CD14-positive monocyte (primary cell): ENCODE measurements at regions not wholly inside any gene's neighbourhood (a gene's known extent, or its start where the extent isn't known, plus 50 kb on each side); places are given as distances from the start of the nearest gene placed in this dataset.

Experiments used
- DNase-seq, 3 donors: peaks; one replicate each; pipeline ENCODE4 v3.0.0-alpha.2; 2011 to 2022
- H2AFZ ChIP-seq: 2 replicates; pipeline ENCODE4 v1.6.0; 2012; ENCODE audit warnings: mild to moderate bottlenecking, low read depth, low read length, inconsistent platforms; ENCODE audit not compliant: insufficient read depth, poor library complexity, severe bottlenecking
- H3K27ac ChIP-seq, 2 donors: 1 replicate in 1 of 2; 2 replicates in 1 of 2; pipeline ENCODE4 v1.5.1; 2012 to 2013; ENCODE audit warnings: low read length in 2 of 2, control low read depth in 1 of 2, inconsistent platforms in 1 of 2, low read depth in 1 of 2, mild to moderate bottlenecking in 1 of 2
- H3K27me3 ChIP-seq, 2 donors: one replicate each; pipeline versions ENCODE4 v1.6.0 to v1.6.1; 2011 to 2013; ENCODE audit warnings: low read length in 2 of 2; ENCODE audit not compliant: control insufficient read depth in 2 of 2, insufficient read depth in 2 of 2
- H3K36me3 ChIP-seq, 2 donors: replicated peaks in 1 of 2; 1 replicate in 1 of 2; 2 replicates in 1 of 2; pipeline versions ENCODE4 v1.5.1 to v1.6.1; 2012 to 2013; ENCODE audit warnings: low read length in 2 of 2, control low read depth in 1 of 2, inconsistent platforms in 1 of 2, mild to moderate bottlenecking in 1 of 2; ENCODE audit not compliant: insufficient read depth in 2 of 2, control insufficient read depth in 1 of 2
- H3K4me1 ChIP-seq, 2 donors: 1 replicate in 1 of 2; 2 replicates in 1 of 2; pipeline versions ENCODE4 v1.5.1 to v1.6.1; 2012 to 2013; ENCODE audit warnings: low read length in 2 of 2, control low read depth in 1 of 2, inconsistent platforms in 1 of 2, mild to moderate bottlenecking in 1 of 2, moderate library complexity in 1 of 2; ENCODE audit not compliant: insufficient read depth in 2 of 2, control insufficient read depth in 1 of 2
- H3K4me2 ChIP-seq: replicated peaks from 2 replicates; pipeline ENCODE3; 2012; ENCODE audit warnings: low read length, moderate library complexity, mild to moderate bottlenecking; ENCODE audit not compliant: poor library complexity, severe bottlenecking; ENCODE audit errors: extremely low read depth
- H3K4me3 ChIP-seq, 3 experiments: fragments of 200-600 bp in 1 of 3; sonication (generic) in 1 of 3; replicated peaks in 1 of 3; 1 replicate in 2 of 3; 2 replicates in 1 of 3; pipeline ENCODE4 v1.5.1; 2011 to 2013; ENCODE audit warnings: low read length in 3 of 3, mild to moderate bottlenecking in 3 of 3, control low read depth in 2 of 3, low read depth in 2 of 3, inconsistent platforms in 1 of 3, moderate library complexity in 1 of 3
- H3K79me2 ChIP-seq: 2 replicates; pipeline ENCODE4 v1.6.0; 2012; ENCODE audit warnings: mild to moderate bottlenecking, control low read depth, inconsistent platforms, low read length, moderate library complexity; ENCODE audit not compliant: insufficient read depth
- H3K9ac ChIP-seq: 2 replicates; pipeline ENCODE4 v1.6.0; 2017; ENCODE audit warnings: low read length, mild to moderate bottlenecking; ENCODE audit not compliant: insufficient read depth, poor library complexity, severe bottlenecking
- H3K9me3 ChIP-seq, 2 donors: replicated peaks in 1 of 2; 1 replicate in 1 of 2; 2 replicates in 1 of 2; pipeline versions ENCODE4 v1.5.1 to v1.6.1; 2012 to 2013; ENCODE audit warnings: low read length in 2 of 2, control low read depth in 1 of 2; ENCODE audit not compliant: control insufficient read depth in 1 of 2, insufficient read depth in 1 of 2
- H4K20me1 ChIP-seq: 2 replicates; pipeline ENCODE4 v1.6.0; 2012; ENCODE audit warnings: mild to moderate bottlenecking, low read length, control low read depth, moderate library complexity; ENCODE audit not compliant: insufficient read depth
- H3K27ac Mint-ChIP-seq, 7 donors: one replicate each; pipeline ENCODE4 v1.8.0; 2020; ENCODE audit warnings: mild to moderate bottlenecking in 7 of 7, mixed read lengths in 7 of 7, moderate library complexity in 6 of 7, inconsistent platforms in 2 of 7
- H3K27me3 Mint-ChIP-seq, 3 donors: one replicate each; pipeline ENCODE4 v1.8.0; 2021 to 2022; ENCODE audit warnings: low read depth in 3 of 3, mild to moderate bottlenecking in 3 of 3, mixed read lengths in 3 of 3, moderate library complexity in 3 of 3, inconsistent platforms in 1 of 3
- H3K36me3 Mint-ChIP-seq, 2 donors: one replicate each; pipeline ENCODE4 v1.8.0; 2020; ENCODE audit warnings: mixed read lengths in 2 of 2, inconsistent platforms in 1 of 2, mild to moderate bottlenecking in 1 of 2
- H3K4me1 Mint-ChIP-seq: one replicate; pipeline ENCODE4 v1.8.0; 2020; ENCODE audit warnings: mild to moderate bottlenecking, mixed read lengths
- H3K4me3 Mint-ChIP-seq, 2 donors: one replicate each; pipeline ENCODE4 v1.8.0; 2020; ENCODE audit warnings: mild to moderate bottlenecking in 2 of 2, mixed read lengths in 2 of 2, moderate library complexity in 1 of 2
- H3K9me3 Mint-ChIP-seq, 7 donors: one replicate each; pipeline ENCODE4 v1.8.0; 2020 to 2022; ENCODE audit warnings: mixed read lengths in 7 of 7, mild to moderate bottlenecking in 6 of 7, moderate library complexity in 6 of 7, inconsistent platforms in 2 of 7
- CTCF ChIP-seq: fragments of 200-600 bp; IDR thresholded peaks from one replicate; pipeline ENCODE4 v1.8.0; 2022; ENCODE audit warnings: antibody characterized with exemption, mild to moderate bottlenecking
- WGBS: methylation state at CpG from one replicate; pipeline ENCODE4 v1.1.5; 2013; ENCODE audit warnings: missing lambda C conversion rate; ENCODE audit not compliant: insufficient coverage; 5-methylcytosine and 5-hydroxymethylcytosine counted together
- intact Hi-C, 2 donors: fragments of 100-400 bp; cut with micrococcal nuclease; formaldehyde crosslinking; loops; one replicate each; pipeline versions ENCODE4 v1.15.0 to v1.15.1; 2023

GRCh38 chr2:150402953-150403352 is 84.5 kb downstream of the RND3 start:
- Histone ChIP-seq H3K4me2 (no peak overlapping the region), H3K27me3 (no peaks in the 10 kb centered on the region), H3K79me2 (no peaks in the 10 kb centered on the region), H3K36me3 (no peaks in the 10 kb centered on the region), H3K9me3 (peaks cover 3 to 4% of the 10 kb centered on the region in 2 donors), H4K20me1 (no peaks in the 10 kb centered on the region), H3K4me3 (no peak overlapping the region), H2AFZ (no peak overlapping the region), H3K4me1 (no peaks in the 10 kb centered on the region), H3K9ac (no peak overlapping the region), H3K27ac (no peak overlapping the region)
- no peak for DNase-seq
- H3K36me3 Mint-ChIP-seq: no peaks in the 10 kb centered on the region
- intact Hi-C loops: no loop called here
- no peak overlapping the region for H3K4me3 Mint-ChIP-seq
- H3K27ac Mint-ChIP-seq: no peak overlapping the region
- H3K4me1 Mint-ChIP-seq: no peaks in the 10 kb centered on the region
- H3K27me3 Mint-ChIP-seq: no peaks in the 10 kb centered on the region
- 60% methylated on average over 1 of the region's 3 CpGs for WGBS
- TF ChIP-seq CTCF: no peak
- peaks cover 0 to 8% (median 2%) of the 10 kb centered on the region in 7 donors for H3K9me3 Mint-ChIP-seq

- H3K27me3 ChIP-seq: no peaks in the 10 kb centered on the region
- H3K27me3 Mint-ChIP-seq: no peaks in the 10 kb centered on the region
These were observed 86.6 kb downstream of the RND3 start for GRCh38 chr2:150400849-150401248.

More at GRCh38 chr2:150400849-150401248, 86.6 kb downstream of the RND3 start:
- Mint-ChIP-seq H3K9me3 (peaks cover 0 to 12% (median 3%) of the 10 kb centered on the region in 7 donors), H3K4me3 (no peak overlapping the region), H3K4me1 (no peaks in the 10 kb centered on the region), H3K27ac (peak overlapping the region in 1 of 7 donors; percentile 12), H3K36me3 (no peaks in the 10 kb centered on the region)
- H3K4me3 ChIP-seq: no peak overlapping the region
- H3K4me2 ChIP-seq: no peak overlapping the region
- DNase-seq: no peak
- H3K79me2 ChIP-seq: no peaks in the 10 kb centered on the region
- no peak for TF ChIP-seq CTCF
- H3K36me3 ChIP-seq: no peaks in the 10 kb centered on the region
- 55% methylated on average over 1 of the region's 2 CpGs for WGBS
- H4K20me1 ChIP-seq: no peaks in the 10 kb centered on the region
- no peak overlapping the region for H3K9ac ChIP-seq
- peaks cover 4 to 6% of the 10 kb centered on the region in 2 donors for H3K9me3 ChIP-seq
- intact Hi-C loops: no loop called here
- H3K4me1 ChIP-seq: no peaks in the 10 kb centered on the region
- H3K27ac ChIP-seq: no peak overlapping the region
- H2AFZ ChIP-seq: no peak overlapping the region
